Cardiac muscle cell (in vitro differentiated cells and primary cell): ENCODE measurements at regions not wholly inside any gene's neighbourhood (a gene's known extent, or its start where the extent isn't known, plus 50 kb on each side); places are given as distances from the start of the nearest gene placed in this dataset.

ENCODE experiments used
- DNase-seq, 2 donors: peaks; one replicate each; pipeline versions ENCODE4 v3.0.0 to v3.0.0-alpha.2; 2010 to 2017; ENCODE audit warnings: low read depth in 1 of 2, low spot score in 1 of 2
- H3K27ac ChIP-seq: fragments of 200-600 bp; sonication (generic); 2 replicates; pipeline ENCODE4 v1.5.1; 2016
- H3K27me3 ChIP-seq: fragments of 200-600 bp; sonication (generic); 2 replicates; pipeline ENCODE4 v1.6.0; 2016; ENCODE audit warnings: control low read depth
- H3K36me3 ChIP-seq: fragments of 200-600 bp; sonication (generic); 2 replicates; pipeline ENCODE4 v1.5.1; 2016; ENCODE audit warnings: control low read depth
- H3K4me1 ChIP-seq: fragments of 200-600 bp; sonication (generic); 2 replicates; pipeline ENCODE4 v1.8.1; 2017; ENCODE audit warnings: low read depth, mild to moderate bottlenecking, mixed run types
- H3K4me3 ChIP-seq: fragments of 200-600 bp; sonication (generic); 2 replicates; pipeline ENCODE4 v1.5.1; 2016; ENCODE audit warnings: mild to moderate bottlenecking
- H3K9me3 ChIP-seq: fragments of 200-600 bp; sonication (generic); 2 replicates; pipeline ENCODE4 v1.5.1; 2017; ENCODE audit warnings: low read depth, mild to moderate bottlenecking, control low read depth
- TF ChIP-seq, protein P1 (sequence below): IDR thresholded peaks from 2 replicates; pipeline ENCODE4 v1.5.1; 2012; ENCODE audit warnings: low read depth, mild to moderate bottlenecking, low read length

DNA sequence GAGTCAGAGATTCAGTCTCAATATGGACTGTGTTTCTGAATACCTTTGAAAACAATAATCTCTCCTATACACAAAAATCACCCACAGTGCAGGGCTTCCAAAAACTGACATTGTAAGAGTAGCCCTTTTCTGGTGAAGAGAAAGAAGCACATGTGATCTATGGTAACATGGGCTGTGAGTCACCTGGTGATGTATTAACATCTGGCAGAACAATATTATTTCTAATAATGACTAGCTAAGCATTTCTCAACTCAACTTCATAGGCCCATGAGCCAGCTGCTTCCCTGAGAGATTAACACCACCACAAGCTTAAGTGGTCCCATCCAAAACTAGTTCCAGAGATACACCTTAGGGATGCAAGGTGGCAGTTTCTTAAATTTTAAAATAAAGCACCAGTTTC lies 331.0 kb upstream of the NRP1 start:
- H3K9me3 ChIP-seq: no peaks in the 10 kb centered on the region

DNA sequence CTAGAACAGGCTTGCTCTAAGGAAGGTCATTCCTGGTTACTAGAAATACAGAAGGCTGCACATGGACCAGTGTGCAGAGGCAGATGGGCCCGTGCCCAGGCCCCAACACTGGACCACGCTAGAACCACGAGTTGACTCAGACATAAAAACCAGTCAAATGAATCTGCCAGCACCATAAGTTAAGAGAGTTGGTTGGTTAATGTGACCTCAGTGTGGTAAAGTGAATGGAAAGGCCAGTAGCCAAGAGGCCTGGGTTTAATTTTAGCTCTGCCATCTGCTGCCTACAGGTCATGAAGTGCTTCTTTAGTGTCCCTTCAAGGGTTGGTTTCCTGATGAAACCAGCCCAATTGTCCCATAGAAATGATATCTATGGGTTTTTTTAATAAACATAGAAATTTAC lies 329.6 kb upstream of the NRP1 start:
- Histone ChIP-seq H3K27ac (no peak overlapping the region), H3K4me3 (no peak overlapping the region), H3K9me3 (no peaks in the 10 kb centered on the region), H3K4me1 (peaks cover 22% of the 10 kb centered on the region), H3K36me3 (no peaks in the 10 kb centered on the region), H3K27me3 (no peaks in the 10 kb centered on the region)
- DNase-seq: no peak
- TF ChIP-seq, protein P1, sequence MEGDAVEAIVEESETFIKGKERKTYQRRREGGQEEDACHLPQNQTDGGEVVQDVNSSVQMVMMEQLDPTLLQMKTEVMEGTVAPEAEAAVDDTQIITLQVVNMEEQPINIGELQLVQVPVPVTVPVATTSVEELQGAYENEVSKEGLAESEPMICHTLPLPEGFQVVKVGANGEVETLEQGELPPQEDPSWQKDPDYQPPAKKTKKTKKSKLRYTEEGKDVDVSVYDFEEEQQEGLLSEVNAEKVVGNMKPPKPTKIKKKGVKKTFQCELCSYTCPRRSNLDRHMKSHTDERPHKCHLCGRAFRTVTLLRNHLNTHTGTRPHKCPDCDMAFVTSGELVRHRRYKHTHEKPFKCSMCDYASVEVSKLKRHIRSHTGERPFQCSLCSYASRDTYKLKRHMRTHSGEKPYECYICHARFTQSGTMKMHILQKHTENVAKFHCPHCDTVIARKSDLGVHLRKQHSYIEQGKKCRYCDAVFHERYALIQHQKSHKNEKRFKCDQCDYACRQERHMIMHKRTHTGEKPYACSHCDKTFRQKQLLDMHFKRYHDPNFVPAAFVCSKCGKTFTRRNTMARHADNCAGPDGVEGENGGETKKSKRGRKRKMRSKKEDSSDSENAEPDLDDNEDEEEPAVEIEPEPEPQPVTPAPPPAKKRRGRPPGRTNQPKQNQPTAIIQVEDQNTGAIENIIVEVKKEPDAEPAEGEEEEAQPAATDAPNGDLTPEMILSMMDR: no peak

More for the DNA sequence above, 331.0 kb upstream of the NRP1 start:
- Histone ChIP-seq H3K27me3 (no peaks in the 10 kb centered on the region), H3K36me3 (no peaks in the 10 kb centered on the region), H3K4me1 (peaks cover 8% of the 10 kb centered on the region), H3K4me3 (no peak overlapping the region), H3K27ac (no peak overlapping the region)
- TF ChIP-seq, protein P1: no peak
- no peak for DNase-seq

DNA sequence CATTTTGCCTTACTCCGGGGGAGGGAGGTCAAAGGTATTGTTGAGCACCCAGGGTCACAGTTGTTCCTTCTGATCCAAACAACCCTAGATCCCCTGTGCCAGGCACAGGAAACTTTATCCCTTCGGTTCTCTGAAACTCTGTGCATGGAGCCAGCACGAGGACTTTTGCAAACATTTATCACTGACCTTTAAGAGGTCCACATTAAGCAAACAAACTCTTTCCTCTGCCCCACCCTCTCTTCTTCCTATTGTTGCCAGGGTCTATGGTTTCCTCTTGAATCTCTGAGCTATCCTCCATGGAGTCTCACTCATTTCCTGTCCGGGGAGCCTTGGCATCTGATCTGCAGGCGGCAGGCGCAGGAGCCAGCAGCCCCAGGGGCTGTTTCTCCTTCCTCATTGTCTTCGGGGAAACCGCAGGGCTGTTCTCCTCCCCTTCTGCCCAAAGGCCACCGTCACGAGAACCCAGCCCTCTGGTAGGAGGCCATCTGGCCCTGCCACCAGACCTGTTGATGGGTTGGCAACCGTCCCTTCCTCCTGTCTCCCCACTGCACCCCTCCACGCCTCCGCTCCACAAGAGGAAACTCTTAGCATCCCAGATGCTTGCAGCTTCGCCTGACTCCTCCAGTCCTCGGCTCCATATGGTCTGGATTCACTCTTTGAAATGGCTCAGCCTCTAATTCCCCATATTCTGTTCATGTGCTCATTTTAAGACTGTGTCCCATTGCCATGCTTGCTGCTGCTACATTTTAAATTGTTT lies 327.3 kb upstream of the NRP1 start:
- TF ChIP-seq, protein P1: no peak
- no peaks in the 10 kb centered on the region for H3K36me3 ChIP-seq
- H3K27me3 ChIP-seq: no peaks in the 10 kb centered on the region
- H3K27ac ChIP-seq: no peak overlapping the region
- H3K4me3 ChIP-seq: no peak overlapping the region
- DNase-seq: peak in 1 of 2 donors; percentile 90
- H3K9me3 ChIP-seq: no peaks in the 10 kb centered on the region
- peaks cover 45% of the 10 kb centered on the region for H3K4me1 ChIP-seq

DNA sequence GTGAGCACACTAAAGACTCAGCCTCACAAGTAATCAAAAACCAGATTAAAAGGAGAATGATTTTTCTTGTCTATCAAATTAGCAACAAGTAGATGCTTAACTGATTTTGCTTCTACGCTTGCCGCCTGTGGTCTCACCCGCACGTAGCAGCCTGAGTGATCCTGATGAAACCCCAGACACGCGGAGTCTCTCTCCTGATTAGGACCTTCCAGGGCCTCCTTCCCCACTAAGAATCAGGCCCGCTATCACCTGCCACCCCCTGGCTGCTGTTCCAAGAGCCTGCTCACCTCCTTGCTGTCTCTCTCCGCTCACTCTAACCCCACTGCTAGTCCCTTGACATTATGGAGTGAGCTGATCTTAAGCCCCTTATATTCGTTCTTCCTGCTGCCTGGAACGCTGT lies 325.9 kb upstream of the NRP1 start:
- Histone ChIP-seq H3K27me3 (no peaks in the 10 kb centered on the region), H3K9me3 (no peaks in the 10 kb centered on the region), H3K36me3 (no peaks in the 10 kb centered on the region), H3K4me1 (peaks cover 53% of the 10 kb centered on the region), H3K27ac (no peak overlapping the region), H3K4me3 (no peak overlapping the region)
- TF ChIP-seq, protein P1: no peak
- peak in 1 of 2 donors; percentile 17 for DNase-seq

DNA sequence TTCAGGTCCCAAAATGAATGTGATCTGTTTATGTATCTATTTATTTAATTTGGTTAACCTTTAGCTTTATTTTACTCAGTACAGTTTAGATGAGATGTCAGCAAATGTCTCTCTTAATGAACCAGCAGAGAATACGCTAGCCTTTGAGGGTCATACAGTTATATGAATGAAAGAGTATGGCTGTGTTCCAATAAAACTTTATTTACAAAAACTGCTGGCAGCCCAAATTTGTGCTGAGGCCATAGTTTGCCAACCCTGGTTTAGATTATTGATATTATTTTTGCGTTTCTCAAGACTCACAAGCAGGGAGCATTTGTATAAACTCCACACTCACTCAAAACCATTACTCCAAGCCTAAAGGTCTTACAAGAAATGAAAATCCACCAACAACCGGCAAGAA lies 323.4 kb upstream of the NRP1 start:
- TF ChIP-seq, protein P1: no peak
- Histone ChIP-seq H3K27ac (peak overlapping the region; percentile 87), H3K4me1 (peaks cover 54% of the 10 kb centered on the region), H3K27me3 (no peaks in the 10 kb centered on the region), H3K36me3 (no peaks in the 10 kb centered on the region), H3K9me3 (no peaks in the 10 kb centered on the region), H3K4me3 (no peak overlapping the region)
- no peak for DNase-seq
